NCI-H1092 (cell line): ENCODE measurements at regions not wholly inside any gene's neighbourhood (a gene's known extent, or its start where the extent isn't known, plus 50 kb on each side); places are given as distances from the start of the nearest gene placed in this dataset.
"Not testable (repeated sequence)": the region's sequence is repeated elsewhere in the genome, so short reads cannot be mapped to it uniquely, and the experiment has no call there.

ENCODE experiments used
- DNase-seq: peaks from one replicate; lab custom pipeline; 2025; lab: John Stamatoyannopoulos, UW

DNA sequence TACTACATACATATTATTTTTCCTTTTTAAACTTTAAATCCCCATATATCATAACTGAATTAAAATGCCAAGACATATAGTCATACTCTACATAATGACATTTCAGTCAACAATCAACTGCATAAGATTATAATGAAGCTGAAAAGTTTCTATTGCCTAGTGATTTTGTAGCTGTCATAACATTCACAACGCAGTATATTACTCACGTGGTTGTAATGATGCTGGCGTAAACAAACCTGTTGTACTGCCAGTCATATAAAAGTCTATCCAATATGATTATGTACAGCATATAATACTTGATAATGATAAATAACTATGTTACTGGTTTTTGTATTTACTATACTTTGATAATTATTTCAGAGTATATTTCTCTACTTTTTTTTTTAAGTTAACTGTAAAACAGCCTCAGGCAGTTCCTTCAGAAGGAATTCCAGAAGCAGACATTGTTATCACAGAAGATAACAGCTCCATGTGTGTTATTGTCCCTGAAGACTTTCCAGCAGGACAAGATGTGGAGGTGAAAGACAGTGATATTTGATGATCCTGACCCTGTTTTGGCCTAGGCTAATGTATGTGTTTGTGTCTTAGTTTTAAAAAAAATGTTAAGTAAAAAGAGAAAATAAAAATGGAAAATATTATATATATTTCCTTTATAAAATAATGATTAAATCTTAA, 443.4 kb upstream of the UBE2E2 start:
- no peak for DNase-seq

DNA sequence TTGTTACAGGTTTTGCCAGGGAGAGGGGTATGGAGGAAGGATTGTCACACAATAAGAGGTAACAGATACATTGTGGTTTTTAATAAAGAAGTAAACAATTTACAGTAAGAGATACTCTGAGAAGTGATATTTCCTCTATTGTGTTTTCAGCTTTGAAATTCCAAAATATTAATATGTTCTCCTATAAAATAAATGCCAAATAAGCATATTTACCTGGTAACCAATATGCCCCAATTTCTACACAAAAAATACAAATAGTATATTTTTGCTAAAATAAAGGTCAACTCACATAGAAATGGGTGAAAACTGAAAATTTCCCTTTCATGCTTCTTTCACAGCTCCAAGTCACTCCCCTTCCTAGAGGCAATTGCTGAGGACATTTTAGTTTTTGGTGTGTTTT, 437.4 kb upstream of the UBE2E2 start:
- no peak for DNase-seq

DNA sequence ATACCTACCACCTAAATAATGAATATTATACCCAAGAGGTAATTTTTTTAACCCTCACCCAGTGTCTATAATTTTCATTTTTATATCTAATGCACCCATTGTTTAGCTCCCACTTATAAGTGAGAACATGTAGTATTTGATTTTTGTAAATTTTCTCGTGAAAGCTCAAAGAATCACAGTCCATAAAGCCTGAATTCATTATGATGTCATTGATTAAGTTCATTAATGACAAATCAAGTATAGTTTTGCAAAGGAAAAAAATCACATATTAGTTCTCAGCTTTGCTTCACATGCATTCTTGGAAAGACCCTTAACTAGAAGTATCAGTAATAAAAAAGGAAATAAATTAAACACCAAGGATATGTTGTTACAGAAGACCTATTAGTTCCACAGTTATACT, 425.3 kb upstream of the UBE2E2 start:
- DNase-seq, result no peak

DNA sequence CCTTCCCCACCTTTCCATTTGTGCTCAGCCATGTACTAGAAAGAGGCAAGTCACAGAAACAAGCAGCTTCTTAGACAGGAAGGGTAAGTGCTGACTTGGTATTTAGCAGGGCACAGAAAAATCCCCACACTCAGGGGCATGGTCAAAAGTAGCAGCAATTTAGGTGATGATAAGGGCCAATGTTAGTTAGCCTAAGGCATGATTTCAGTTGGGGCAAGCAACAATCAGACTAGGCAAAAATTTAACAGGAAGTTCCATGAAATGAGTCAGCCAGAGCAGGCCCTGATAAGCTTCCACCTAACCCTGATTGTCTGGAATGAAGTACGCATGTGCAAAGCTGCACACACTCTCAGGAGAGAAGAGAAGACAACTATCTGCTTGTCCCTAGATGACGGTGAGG, 423.4 kb upstream of the UBE2E2 start:
- DNase-seq, result no peak

DNA sequence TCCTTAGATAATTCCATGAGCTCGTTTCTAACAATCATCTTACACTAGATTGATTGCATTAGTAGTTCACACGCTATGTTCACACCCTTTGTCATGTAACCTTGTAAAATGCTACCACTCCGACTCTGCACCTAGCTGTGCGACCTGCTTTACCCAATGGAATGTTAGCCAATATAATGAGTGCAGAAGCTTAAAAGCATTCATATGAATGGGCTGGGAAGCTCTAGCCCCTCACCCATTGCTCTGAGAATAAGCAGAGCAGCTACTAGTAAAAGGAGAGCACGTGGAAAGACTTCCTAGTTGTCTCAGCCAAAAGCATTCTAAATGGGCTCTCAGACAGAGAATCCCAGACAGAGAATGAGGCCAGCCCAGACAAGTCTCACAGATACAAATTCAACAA, 410.6 kb upstream of the UBE2E2 start:
- DNase-seq, result no peak

DNA sequence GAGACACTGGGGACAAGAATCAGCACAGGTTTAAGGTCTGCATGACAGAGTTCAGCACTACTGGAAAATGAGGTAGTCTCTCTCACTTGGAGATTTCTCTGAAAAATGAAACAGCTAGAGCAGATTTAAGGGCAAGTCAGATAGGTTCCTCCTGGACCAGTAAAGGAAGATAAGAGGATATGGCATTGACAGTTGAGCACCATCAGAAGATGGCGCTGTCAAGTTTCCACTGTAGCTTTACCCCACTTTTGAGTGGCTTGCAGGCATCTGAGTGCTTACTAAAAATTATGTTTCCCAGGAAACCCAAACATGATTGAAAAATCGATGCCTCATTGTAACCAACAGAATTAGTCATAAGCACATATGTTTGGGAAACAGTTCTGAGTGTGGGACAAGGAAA, 407.2 kb upstream of the UBE2E2 start:
- DNase-seq, result no peak

DNA sequence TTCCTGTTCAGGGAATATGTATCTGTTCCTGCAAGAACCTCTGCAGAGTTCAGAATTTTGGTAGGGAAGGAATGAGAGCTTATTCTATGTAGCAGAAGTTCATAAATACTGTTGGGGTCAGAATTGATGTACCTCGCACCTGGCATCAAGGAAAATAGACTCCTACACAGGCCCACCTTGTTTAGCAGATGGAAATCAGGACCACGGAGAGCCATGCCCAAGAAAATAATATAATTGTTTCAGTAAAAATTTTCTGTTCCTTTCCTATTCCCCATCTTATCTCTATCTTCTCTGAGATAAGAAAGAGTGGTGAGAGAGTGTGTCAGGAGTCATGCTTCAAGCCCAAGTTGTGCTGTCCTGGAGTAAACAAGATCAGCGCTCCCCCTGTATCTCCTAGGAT, 404.7 kb upstream of the UBE2E2 start:
- no peak for DNase-seq

DNA sequence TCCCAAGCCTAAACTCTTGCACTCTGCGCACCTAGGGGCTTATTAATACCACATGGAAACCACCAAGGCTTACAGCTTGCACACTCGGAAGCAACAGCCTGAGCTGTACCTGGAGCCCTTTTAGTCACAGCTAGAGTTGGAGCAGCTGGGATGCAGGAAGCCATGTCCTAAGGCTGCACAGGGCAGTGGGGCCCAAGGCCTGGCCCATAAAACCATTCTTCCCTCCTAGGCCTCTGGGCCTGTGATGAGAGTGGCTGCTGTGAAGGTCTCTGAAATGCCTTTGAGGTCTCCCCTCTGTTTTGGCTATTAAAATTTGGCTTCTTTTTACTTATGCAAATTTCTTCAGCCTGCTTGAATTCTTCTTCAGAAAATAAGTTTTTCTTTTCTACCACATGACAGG, 383.9 kb upstream of the UBE2E2 start:
- DNase-seq, result no peak

DNA sequence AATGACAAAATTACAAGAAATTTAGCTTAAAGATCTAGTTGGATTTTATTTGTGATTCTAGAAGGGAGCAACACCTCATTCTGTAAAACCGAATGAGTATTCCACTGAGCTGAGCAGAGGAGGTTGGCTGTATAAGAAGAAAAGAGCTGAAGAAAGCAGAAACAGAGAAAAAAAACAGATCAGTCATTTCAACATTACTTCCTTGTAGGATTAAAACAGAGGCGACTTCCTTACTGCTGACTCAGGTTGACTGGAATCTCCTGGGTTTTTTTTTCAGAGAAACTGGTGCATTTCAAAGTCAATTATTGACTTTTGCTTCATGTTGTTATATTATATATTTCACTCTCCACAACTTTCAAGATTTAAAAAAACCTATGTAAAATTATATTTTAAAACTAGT, 368.1 kb upstream of the UBE2E2 start:
- DNase-seq, result no peak

DNA sequence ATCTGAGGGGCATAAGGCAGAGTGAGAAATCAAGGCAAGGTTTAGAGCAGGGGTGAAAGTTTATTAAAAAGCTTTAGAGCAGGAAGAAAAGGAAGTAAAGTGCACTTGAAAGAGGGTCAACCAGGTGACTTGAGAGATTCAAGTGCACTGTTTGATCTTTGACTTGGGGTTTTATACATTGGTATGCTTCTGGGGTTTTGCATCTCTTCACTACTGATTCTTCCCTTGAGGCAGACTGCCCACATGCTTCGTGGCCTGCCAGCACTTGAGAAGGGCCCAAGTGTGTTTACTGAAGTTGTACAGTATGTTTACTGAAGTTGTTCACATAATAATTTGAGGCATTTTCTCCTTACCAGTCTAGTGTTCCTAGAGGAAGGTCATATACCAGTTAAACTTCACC, 367.0 kb upstream of the UBE2E2 start:
- no peak for DNase-seq

DNA sequence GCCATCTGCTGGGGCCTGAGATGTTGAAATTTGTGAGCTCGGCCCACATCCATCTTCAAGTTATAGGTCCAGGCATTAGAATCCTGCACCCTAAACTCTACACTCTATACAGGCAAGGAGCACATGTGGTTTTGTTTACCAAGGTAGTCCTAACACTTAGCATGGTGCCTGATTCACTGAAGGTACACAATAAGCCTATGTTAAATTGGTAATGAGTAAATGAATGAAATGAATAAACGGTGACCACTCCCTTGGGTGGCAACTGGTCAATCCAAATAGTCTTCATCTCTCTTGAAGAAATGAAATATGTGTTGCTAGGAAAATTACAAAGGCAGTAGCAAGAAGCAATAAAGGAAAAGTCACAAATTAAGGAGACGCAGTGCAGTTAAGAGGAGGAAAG, 359.3 kb upstream of the UBE2E2 start:
- DNase-seq, result no peak

DNA sequence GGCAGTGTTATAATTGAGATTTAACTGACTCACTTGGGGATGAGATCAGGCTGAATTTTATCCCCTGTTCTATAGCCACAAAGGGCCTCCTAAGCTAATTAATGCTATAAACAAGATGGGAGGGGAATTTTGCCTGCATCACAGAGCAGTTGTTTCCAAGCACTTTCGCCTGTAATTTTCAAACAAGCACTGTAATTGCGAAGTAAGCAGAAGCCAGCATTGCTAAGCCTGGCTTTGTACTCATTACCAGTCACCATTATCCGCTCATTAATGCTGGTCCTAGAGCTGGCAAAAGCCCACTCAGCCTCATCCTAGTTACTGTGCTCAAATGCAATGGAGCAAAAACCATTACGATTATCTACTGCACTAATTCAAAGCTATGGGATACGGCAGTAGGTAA, 356.6 kb upstream of the UBE2E2 start:
- no peak for DNase-seq

DNA sequence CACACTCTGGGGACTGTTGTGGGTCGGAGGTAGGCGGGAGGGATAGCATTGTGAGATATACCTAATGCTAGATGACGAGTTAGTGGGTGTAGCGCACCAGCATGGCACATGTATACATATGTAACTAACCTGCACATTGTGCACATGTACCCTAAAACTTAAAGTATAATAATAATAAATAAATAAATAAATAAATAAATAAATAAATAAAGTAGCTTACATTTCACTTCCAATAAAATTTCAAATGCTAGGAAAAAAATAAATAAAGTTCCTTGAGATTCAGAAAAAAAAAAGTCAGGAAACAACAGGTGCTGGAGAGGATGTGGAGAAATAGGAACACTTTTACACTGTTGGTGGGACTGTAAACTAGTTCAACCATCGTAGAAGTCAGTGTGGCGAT, 353.5 kb upstream of the UBE2E2 start:
- not testable (repeated sequence) for DNase-seq

DNA sequence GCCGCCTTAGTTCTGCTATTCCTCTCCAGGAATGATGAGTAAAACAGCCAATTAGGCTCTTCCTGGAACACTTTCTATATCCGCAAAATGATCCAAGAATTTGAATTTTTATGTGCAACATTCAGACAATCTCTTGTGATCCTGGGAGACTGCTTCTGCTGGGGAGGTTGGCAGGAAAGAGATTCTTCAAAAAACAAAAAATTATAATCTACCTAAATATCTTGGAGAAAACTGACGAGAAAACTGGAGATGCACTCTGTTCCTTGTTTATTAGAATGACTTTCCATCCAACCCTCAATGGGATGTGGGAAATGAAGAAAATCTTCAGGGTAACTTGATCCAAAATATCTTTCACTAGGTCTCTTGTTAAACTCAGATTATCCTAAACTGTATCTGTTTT, 346.3 kb upstream of the UBE2E2 start:
- DNase-seq, result no peak

DNA sequence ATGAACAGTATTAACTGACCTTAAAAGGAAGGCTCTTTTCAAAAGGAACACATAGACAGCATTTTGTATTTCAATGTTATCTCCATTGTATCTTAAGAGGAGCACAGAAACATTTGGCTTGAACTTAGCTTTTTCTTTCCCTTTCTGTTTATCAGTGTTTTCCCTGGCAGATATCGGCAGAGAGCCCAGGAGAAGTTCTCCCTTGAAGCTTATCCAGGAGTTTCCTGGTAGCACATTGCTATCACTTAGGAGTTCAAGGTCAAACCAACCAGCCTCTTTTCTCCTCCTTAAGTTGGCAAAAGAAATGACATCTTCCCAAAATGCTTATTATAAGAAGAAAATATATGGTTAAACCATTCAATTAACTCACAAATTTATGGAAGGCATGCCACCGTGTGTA, 344.6 kb upstream of the UBE2E2 start:
- DNase-seq, result no peak

DNA sequence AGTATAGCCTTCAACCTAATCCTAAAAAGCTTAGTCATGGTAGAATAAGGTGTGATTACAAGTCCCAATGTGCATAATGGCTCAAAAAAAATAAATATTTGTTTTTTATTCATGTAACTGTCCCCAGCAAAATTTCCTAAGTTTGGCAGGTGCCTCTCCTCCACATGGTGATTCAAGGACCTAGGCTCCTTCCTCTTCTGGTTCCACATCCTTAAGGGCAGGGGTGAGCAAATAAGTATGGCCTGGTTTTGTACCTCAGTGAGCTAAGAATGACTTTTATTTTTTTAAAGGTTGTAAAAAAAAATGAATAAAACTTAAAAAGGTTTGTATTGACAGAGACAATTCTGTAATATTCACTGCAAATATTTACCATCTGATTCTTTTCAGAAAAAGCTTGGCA, 343.5 kb upstream of the UBE2E2 start:
- DNase-seq, result no peak

DNA sequence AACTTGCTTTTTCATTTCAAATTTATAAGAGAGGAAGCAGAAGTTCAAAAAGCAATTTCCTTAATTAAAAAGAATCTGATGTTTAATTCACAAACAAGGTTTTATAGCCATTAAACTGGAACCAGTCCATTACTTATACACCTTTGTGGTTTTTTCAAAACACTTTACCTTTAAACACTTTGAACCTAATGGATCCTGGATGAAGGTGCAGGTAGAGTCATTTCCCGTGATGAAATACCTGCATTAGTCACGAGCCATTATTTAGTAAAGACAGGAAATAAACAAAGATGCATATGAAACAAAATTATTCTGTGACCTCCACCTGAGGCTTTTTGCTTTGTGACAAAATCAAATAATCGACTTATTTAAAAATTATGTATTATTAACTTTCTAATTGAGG, 341.7 kb upstream of the UBE2E2 start:
- DNase-seq, result no peak

DNA sequence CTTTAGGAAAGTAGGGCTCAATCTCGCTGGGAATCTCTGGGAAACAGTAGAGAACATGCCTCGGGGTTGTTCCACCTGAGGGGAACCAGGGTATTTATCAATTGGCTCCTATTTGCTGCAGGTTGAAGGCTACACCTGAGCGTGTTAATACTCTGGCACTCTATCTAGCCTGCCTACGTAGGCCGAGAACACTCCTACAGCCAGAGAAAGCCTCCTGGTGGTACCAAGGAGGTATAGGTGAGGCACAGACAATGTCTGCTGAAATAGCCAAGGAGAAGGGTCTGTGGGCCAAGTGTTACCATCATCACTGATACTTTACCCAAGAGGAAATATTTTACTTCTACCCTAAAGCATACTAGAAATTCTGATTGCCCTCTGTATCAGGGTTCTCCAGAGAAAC, 341.0 kb upstream of the UBE2E2 start:
- no peak for DNase-seq

DNA sequence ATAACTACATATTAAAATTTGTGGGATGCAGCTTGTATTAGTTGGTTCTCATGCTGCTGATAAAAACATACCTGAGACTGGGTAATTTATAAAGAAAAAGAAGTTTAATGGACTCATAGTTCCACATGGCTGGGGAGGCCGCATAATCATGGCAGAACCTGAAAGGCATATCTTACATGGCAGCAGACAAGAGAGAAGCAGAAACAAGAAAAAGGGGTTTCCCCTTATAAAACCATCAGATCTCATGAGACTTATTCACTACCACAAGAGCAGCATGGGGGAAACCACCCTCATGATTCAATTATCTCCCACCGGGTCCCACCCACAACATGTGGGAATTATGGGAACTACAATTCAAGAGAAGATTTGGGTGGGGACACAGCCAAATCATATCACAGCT, 320.3 kb upstream of the UBE2E2 start:
- DNase-seq, result not testable (repeated sequence)

DNA sequence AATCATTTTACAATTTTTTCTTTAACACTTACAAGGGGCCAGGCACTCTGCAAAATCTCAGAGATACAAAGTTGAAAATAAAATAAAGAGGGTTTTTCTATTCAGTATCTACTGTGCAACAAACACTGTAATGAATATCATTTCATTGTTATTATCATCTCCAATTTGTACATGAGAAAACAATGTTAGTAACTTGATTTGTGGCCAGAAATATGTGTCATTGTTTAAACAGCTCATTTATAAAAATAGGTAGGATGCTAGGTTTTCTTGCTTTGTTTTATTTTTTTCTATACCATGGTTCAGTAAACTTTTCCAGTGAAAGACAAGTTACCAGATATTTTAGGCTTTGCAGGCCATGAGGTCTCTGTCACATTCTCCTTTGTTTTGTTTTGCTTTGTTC, 318.1 kb upstream of the UBE2E2 start:
- DNase-seq, result no peak

DNA sequence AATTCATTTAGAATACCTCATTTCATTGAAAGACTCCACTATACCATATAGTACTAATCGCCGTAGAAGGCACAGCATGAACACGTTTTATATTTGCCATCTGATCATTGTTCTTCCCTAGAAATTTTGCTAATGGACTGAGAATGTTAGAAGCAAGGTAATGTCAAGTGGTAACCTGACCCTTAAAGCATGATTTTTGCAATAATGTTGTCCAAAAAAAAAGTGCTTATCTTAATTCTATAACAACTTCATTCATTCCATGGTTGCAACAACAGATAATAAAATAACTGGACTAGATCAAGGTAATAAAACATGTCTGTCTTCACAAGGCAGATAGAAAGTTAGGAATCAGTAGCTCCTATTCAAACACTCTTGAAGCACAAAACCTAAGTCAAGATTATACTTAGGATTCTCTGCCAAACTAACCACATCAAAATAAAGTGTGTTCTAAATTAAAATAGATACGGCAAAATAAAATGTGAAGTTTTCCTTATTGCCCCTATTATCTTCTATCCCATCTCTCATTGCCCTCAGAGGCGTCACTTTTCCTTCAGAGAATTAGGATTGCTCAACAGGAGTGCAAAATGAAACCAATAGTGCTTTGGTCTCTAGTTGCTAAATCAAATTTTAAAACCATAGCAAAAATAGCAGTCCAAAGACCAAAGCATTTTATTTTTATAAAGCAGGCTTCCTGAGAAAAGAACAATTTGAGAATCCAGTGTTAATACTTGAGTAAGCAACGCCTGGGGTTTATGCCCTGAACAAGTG, 317.4 kb upstream of the UBE2E2 start:
- no peak for DNase-seq

DNA sequence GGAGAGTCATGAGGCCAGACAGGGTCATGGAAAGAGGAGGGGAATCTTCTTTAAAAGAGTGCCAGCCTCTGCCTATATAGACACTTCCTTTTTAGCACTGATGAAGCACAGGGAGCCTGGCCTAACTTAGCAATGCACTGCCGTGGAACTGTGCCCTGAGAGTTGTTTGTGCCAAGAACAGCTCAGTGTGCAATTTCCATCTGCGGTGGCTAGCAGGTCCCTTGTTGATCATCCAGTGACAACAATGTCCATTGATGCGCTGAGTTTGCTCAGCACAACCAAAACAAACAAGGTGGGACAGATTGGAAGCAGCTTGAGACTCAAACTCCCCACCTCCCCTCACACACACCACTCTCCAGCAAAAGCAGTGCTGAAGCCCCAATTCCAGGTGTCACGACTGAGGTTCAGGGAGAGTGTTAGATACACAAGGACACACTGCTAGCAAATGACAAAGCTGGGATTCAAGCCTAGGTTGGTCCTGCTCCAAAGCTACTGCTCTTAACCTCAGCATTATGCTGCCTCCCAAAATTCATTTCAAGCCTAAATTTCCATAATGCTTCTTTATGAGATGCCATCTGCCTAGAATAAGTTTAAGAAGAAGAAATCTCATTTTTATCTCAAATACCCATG, 316.6 kb upstream of the UBE2E2 start:
- no peak for DNase-seq

DNA sequence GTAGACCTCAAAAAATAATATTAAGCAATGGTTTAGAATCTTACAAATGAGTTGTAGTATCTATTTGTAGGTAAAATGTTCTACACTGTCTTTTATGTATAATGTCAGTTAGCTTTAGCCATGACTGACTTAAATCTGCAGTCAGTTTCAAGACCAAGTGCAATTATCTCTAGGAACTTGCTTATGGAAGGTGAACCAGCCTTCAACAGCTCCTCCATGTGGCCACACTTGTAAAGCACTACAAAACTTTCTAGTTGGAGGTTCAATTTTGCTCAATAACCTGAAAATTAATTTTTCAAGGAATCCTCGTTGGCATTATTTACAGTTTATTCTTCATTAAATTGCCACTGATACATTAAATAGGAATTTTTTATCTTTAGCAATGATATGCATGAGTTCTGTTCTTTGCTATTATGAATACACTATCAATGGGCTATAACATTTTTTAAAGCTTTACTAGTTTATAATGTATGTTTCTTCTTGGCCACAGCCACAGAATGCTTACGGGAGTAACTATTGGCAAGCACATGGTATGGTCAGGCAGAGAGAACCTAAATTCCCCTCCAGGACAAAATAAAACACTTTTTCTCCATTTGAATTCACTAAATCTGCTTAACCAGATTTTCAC, 315.3 kb upstream of the UBE2E2 start:
- DNase-seq, result no peak
